ENCODE measurements at regions not wholly inside any gene's neighbourhood (a gene's known extent, or its start where the extent isn't known, plus 50 kb on each side); places are given as distances from the start of the nearest gene placed in this dataset.

DNA sequence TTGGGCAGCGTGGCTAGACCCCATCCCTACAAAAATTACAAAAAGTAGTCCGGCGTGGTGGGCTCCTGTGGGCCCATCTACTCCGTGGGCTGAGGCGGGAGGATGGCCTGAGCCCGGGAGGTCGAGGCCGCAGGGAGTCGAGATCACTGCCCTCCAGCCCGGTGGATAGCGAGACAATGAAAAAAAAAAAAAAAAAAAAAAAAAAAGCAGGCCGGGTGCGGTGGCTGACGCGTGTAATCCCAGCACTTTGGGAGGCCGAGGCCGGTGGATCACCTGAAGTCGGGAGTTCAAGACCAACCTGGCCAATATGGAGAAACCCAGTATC is 110.5 kb upstream of the LPCAT1 start:
- TF ChIP-seq ZNF274 (CRISPR knock-in tag; IDR thresholded peaks at IDR 0.05) (no peak), FOXM1 (CRISPR knock-in tag; IDR thresholded peaks at IDR 0.05) (no peak), HOXA3 (CRISPR knock-in tag; IDR thresholded peaks at IDR 0.05) (no peak), SMC3 (IDR thresholded peaks at IDR 0.05; ENCODE audit: low read length) (no peak), RAD51 (IDR thresholded peaks at IDR 0.05; ENCODE audit: borderline replicate concordance) (no peak), SP2 (CRISPR knock-in tag; IDR thresholded peaks at IDR 0.05) (no peak), FLYWCH1 (CRISPR knock-in tag; IDR thresholded peaks at IDR 0.05) (no peak), KAT2B (IDR thresholded peaks at IDR 0.05; ENCODE audit: borderline replicate concordance, low read depth, low read length) (no peak), HDAC2 (CRISPR knock-in tag; IDR thresholded peaks at IDR 0.05) (no peak)
- TF ChIP-seq, protein P1, sequence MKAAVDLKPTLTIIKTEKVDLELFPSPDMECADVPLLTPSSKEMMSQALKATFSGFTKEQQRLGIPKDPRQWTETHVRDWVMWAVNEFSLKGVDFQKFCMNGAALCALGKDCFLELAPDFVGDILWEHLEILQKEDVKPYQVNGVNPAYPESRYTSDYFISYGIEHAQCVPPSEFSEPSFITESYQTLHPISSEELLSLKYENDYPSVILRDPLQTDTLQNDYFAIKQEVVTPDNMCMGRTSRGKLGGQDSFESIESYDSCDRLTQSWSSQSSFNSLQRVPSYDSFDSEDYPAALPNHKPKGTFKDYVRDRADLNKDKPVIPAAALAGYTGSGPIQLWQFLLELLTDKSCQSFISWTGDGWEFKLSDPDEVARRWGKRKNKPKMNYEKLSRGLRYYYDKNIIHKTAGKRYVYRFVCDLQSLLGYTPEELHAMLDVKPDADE (CRISPR knock-in tag; IDR thresholded peaks at IDR 0.05): no peak
- TF ChIP-seq, protein P2, sequence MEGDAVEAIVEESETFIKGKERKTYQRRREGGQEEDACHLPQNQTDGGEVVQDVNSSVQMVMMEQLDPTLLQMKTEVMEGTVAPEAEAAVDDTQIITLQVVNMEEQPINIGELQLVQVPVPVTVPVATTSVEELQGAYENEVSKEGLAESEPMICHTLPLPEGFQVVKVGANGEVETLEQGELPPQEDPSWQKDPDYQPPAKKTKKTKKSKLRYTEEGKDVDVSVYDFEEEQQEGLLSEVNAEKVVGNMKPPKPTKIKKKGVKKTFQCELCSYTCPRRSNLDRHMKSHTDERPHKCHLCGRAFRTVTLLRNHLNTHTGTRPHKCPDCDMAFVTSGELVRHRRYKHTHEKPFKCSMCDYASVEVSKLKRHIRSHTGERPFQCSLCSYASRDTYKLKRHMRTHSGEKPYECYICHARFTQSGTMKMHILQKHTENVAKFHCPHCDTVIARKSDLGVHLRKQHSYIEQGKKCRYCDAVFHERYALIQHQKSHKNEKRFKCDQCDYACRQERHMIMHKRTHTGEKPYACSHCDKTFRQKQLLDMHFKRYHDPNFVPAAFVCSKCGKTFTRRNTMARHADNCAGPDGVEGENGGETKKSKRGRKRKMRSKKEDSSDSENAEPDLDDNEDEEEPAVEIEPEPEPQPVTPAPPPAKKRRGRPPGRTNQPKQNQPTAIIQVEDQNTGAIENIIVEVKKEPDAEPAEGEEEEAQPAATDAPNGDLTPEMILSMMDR (CRISPR knock-in tag; IDR thresholded peaks at IDR 0.05): no peak

Data from HepG2 (cell line).